ENCODE measurements at regions not wholly inside any gene's neighbourhood (a gene's known extent, or its start where the extent isn't known, plus 50 kb on each side); places are given as distances from the start of the nearest gene placed in this dataset.
A peak's percentile ranks its signal among the peaks of the same experiment; 100 is the strongest.
"Not testable (repeated sequence)": the region's sequence is repeated elsewhere in the genome, so short reads cannot be mapped to it uniquely, and the experiment has no call there.

- no peak for DNase-seq (ENCODE audit: low read depth in 2 of 2)
Measured at GRCh38 chrX:16319929-16320328, 152.6 kb downstream of the MAGEB17 start.

- DNase-seq (ENCODE audit: low read depth in 2 of 2) = no peak
Measured at GRCh38 chrX:16320765-16321355, 153.6 kb downstream of the MAGEB17 start.

- no peak for DNase-seq (ENCODE audit: low read depth in 2 of 2)
Measured at GRCh38 chrX:16333453-16333852, 166.2 kb downstream of the MAGEB17 start.

GRCh38 chrX:16335181-16335580 is 167.9 kb downstream of the MAGEB17 start:
- DNase-seq (ENCODE audit: low read depth in 2 of 2) = no peak

- no peak for DNase-seq (ENCODE audit: low read depth in 2 of 2)
Measured at GRCh38 chrX:16347968-16348670, 180.8 kb downstream of the MAGEB17 start.

GRCh38 chrX:16357902-16358301 is 190.6 kb downstream of the MAGEB17 start:
- DNase-seq (ENCODE audit: low read depth in 2 of 2) = no peak

GRCh38 chrX:16360056-16360455 is 192.8 kb downstream of the MAGEB17 start:
- not testable (repeated sequence) for DNase-seq (ENCODE audit: low read depth in 2 of 2)

GRCh38 chrX:16368696-16369095 is 201.4 kb downstream of the MAGEB17 start:
- DNase-seq (ENCODE audit: low read depth in 2 of 2) = no peak

GRCh38 chrX:16376056-16376455 is 208.8 kb downstream of the MAGEB17 start:
- DNase-seq (ENCODE audit: low read depth in 2 of 2) = no peak

GRCh38 chrX:16386126-16386525 is 218.8 kb downstream of the MAGEB17 start:
- DNase-seq (ENCODE audit: low read depth in 2 of 2) = no peak

GRCh38 chrX:16392597-16392996 is 225.3 kb downstream of the MAGEB17 start:
- DNase-seq (ENCODE audit: low read depth in 2 of 2) = no peak

- DNase-seq (ENCODE audit: low read depth in 2 of 2) = no peak
Measured at GRCh38 chrX:16394290-16394689, 227.0 kb downstream of the MAGEB17 start.

- DNase-seq (ENCODE audit: low read depth in 2 of 2) = no peak
Measured at GRCh38 chrX:16403808-16404207, 236.5 kb downstream of the MAGEB17 start.

GRCh38 chrX:16416588-16416987 is 233.4 kb upstream of the S100G start:
- DNase-seq (ENCODE audit: low read depth in 2 of 2) = no peak

- DNase-seq (ENCODE audit: low read depth in 2 of 2) = no peak
Measured at GRCh38 chrX:16418650-16419049, 231.3 kb upstream of the S100G start.

- DNase-seq (ENCODE audit: low read depth in 2 of 2) = no peak
Measured at GRCh38 chrX:16427668-16428067, 222.3 kb upstream of the S100G start.

GRCh38 chrX:16429406-16429805 is 220.6 kb upstream of the S100G start:
- DNase-seq (ENCODE audit: low read depth in 2 of 2) = no peak

GRCh38 chrX:16431266-16431665 is 218.7 kb upstream of the S100G start:
- no peak for DNase-seq (ENCODE audit: low read depth in 2 of 2)

- no peak for DNase-seq (ENCODE audit: low read depth in 2 of 2)
Measured at GRCh38 chrX:16433021-16433420, 216.9 kb upstream of the S100G start.

GRCh38 chrX:16435399-16435986 is 214.5 kb upstream of the S100G start:
- DNase-seq (ENCODE audit: low read depth in 2 of 2) = no peak

- DNase-seq (ENCODE audit: low read depth in 2 of 2) = peak; percentile 16 to 23
Measured at GRCh38 chrX:16436348-16437188, 213.4 kb upstream of the S100G start.

GRCh38 chrX:16440446-16440845 is 209.5 kb upstream of the S100G start:
- no peak for DNase-seq (ENCODE audit: low read depth in 2 of 2)
